ENCODE measurements at regions not wholly inside any gene's neighbourhood (a gene's known extent, or its start where the extent isn't known, plus 50 kb on each side); places are given as distances from the start of the nearest gene placed in this dataset.
"Not testable (repeated sequence)": the region's sequence is repeated elsewhere in the genome, so short reads cannot be mapped to it uniquely, and the experiment has no call there.

- POLR2A ChIA-PET: no interaction called here
- TF ChIP-seq ZNF18 (tag by site-specific recombination; IDR thresholded peaks at IDR 0.05): no peak
- TF ChIP-seq ZNF624 (tag by site-specific recombination; IDR thresholded peaks at IDR 0.05): no peak
- no peak for TF ChIP-seq ZBTB49 (tag by site-specific recombination; IDR thresholded peaks at IDR 0.05; ENCODE audit: low read depth)
- no peak for TF ChIP-seq ZBTB11 (tag by site-specific recombination; conservative IDR thresholded peaks at IDR 0.05; ENCODE audit: low read depth)
- no peak for TF ChIP-seq ZNF350 (tag by site-specific recombination; IDR thresholded peaks at IDR 0.05)
- TF ChIP-seq, protein P1, sequence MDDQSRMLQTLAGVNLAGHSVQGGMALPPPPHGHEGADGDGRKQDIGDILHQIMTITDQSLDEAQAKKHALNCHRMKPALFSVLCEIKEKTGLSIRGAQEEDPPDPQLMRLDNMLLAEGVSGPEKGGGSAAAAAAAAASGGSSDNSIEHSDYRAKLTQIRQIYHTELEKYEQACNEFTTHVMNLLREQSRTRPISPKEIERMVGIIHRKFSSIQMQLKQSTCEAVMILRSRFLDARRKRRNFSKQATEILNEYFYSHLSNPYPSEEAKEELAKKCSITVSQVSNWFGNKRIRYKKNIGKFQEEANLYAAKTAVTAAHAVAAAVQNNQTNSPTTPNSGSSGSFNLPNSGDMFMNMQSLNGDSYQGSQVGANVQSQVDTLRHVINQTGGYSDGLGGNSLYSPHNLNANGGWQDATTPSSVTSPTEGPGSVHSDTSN (CRISPR knock-in tag; IDR thresholded peaks at IDR 0.05): no peak
- TF ChIP-seq ZNF138 (tag by site-specific recombination; IDR thresholded peaks at IDR 0.05; ENCODE audit: borderline replicate concordance): no peak
- no peak for TF ChIP-seq ZNF398 (tag by site-specific recombination; IDR thresholded peaks at IDR 0.05)
- TF ChIP-seq BCL6B (tag by site-specific recombination; IDR thresholded peaks at IDR 0.05): no peak
- TF ChIP-seq ZSCAN16 (tag by site-specific recombination; IDR thresholded peaks at IDR 0.05): no peak
- no peak for TF ChIP-seq SP3 (tag by site-specific recombination; IDR thresholded peaks at IDR 0.05)
- TF ChIP-seq ZNF416 (tag by site-specific recombination; IDR thresholded peaks at IDR 0.05): no peak
- TF ChIP-seq ZNF266 (tag by site-specific recombination; IDR thresholded peaks at IDR 0.05; ENCODE audit: low read depth): no peak
- no peak for TF ChIP-seq ZNF571 (tag by site-specific recombination; IDR thresholded peaks at IDR 0.05)
- no peak for TF ChIP-seq ZNF768 (tag by site-specific recombination; IDR thresholded peaks at IDR 0.05)
- H3K27ac ChIP-seq (ENCODE audit: extremely low read depth, low read depth, low read length): no peak overlapping the region
- H3K4me1 ChIP-seq (ENCODE audit: control insufficient read depth, insufficient read depth, low read length): no peaks in the 10 kb centered on the region
- H3K4me3 ChIP-seq (ENCODE audit: low read depth, low read length): no peak overlapping the region
- H3K36me3 ChIP-seq (ENCODE audit: control insufficient read depth in 2 of 2, insufficient read depth in 1 of 2, low read length in 2 of 2): no peaks in the 10 kb centered on the region
- CTCF ChIA-PET: interaction anchor here (1.5 kb wide), 1 partner anchor 86 kb away, joined by 4 read pairs; no protein-coding TSS in a partner anchor
- H3K9me3 ChIP-seq (ENCODE audit: control insufficient read depth, insufficient read depth, low read depth, low read length): no peaks in the 10 kb centered on the region
These were observed 83.9 kb upstream of the RET start for GRCh38 chr10:42992957-42993390.

GRCh38 chr10:42994909-42995308 is 82.0 kb upstream of the RET start:
- H3K9me3 ChIP-seq (ENCODE audit: control insufficient read depth, insufficient read depth, low read depth, low read length); H3K36me3 ChIP-seq (ENCODE audit: control insufficient read depth in 2 of 2, insufficient read depth in 1 of 2, low read length in 2 of 2); H3K27ac ChIP-seq (ENCODE audit: extremely low read depth, low read depth, low read length); H3K4me1 ChIP-seq (ENCODE audit: control insufficient read depth, insufficient read depth, low read length); POLR2A ChIA-PET; CTCF ChIA-PET; H3K4me3 ChIP-seq (ENCODE audit: low read depth, low read length): not testable (repeated sequence)

Data from HEK293 (cell line).